Middle frontal gyrus (tissue), 1 donor: ENCODE measurements at regions not wholly inside any gene's neighbourhood (a gene's known extent, or its start where the extent isn't known, plus 50 kb on each side); places are given as distances from the start of the nearest gene placed in this dataset.

Experiments used
- DNase-seq: peaks from one replicate; pipeline ENCODE4 v3.0.0-alpha.2; 2015; ENCODE audit warnings: low spot score; ENCODE audit errors: extremely low spot score

- no peak for DNase-seq
Observed at GRCh38 chr5:27590503-27590902, 552.1 kb upstream of the CDH9 start.

GRCh38 chr5:27578279-27578678, 539.9 kb upstream of the CDH9 start:
- no peak for DNase-seq

- no peak for DNase-seq
Observed at GRCh38 chr5:27571681-27572080, 533.3 kb upstream of the CDH9 start.

- no peak for DNase-seq
Observed at GRCh38 chr5:27568811-27569210, 530.4 kb upstream of the CDH9 start.

- DNase-seq = no peak
Observed at GRCh38 chr5:27561408-27561807, 523.0 kb upstream of the CDH9 start.

- no peak for DNase-seq
Observed at GRCh38 chr5:27548484-27548883, 510.1 kb upstream of the CDH9 start.

- no peak for DNase-seq
Observed at GRCh38 chr5:27535031-27535557, 496.7 kb upstream of the CDH9 start.

GRCh38 chr5:27532305-27532704, 493.9 kb upstream of the CDH9 start:
- DNase-seq = no peak

GRCh38 chr5:27524515-27524914, 486.1 kb upstream of the CDH9 start:
- DNase-seq = no peak

GRCh38 chr5:27523629-27524028, 485.2 kb upstream of the CDH9 start:
- no peak for DNase-seq

- no peak for DNase-seq
Observed at GRCh38 chr5:27516437-27516836, 478.1 kb upstream of the CDH9 start.

GRCh38 chr5:27511061-27511460, 472.7 kb upstream of the CDH9 start:
- DNase-seq = no peak

- no peak for DNase-seq
Observed at GRCh38 chr5:27503813-27504212, 465.4 kb upstream of the CDH9 start.

- no peak for DNase-seq
Observed at GRCh38 chr5:27502236-27502635, 463.9 kb upstream of the CDH9 start.

GRCh38 chr5:27497491-27497890, 459.1 kb upstream of the CDH9 start:
- no peak for DNase-seq

- no peak for DNase-seq
Observed at GRCh38 chr5:27494887-27495286, 456.5 kb upstream of the CDH9 start.

- DNase-seq = no peak
Observed at GRCh38 chr5:27491746-27492439, 453.5 kb upstream of the CDH9 start.

GRCh38 chr5:27491047-27491446, 452.7 kb upstream of the CDH9 start:
- no peak for DNase-seq

GRCh38 chr5:27489701-27490100, 451.3 kb upstream of the CDH9 start:
- DNase-seq = no peak

GRCh38 chr5:27482663-27483062, 444.3 kb upstream of the CDH9 start:
- no peak for DNase-seq

GRCh38 chr5:27479859-27480258, 441.5 kb upstream of the CDH9 start:
- DNase-seq = no peak

GRCh38 chr5:27477550-27477949, 439.2 kb upstream of the CDH9 start:
- DNase-seq = no peak

GRCh38 chr5:27476356-27476988, 438.1 kb upstream of the CDH9 start:
- DNase-seq = no peak
